Femur (tissue), 1 donor: ENCODE measurements at regions not wholly inside any gene's neighbourhood (a gene's known extent, or its start where the extent isn't known, plus 50 kb on each side); places are given as distances from the start of the nearest gene placed in this dataset.

Source experiments
- DNase-seq: peaks from one replicate; pipeline ENCODE4 v3.0.0-alpha.2; 2017

DNA sequence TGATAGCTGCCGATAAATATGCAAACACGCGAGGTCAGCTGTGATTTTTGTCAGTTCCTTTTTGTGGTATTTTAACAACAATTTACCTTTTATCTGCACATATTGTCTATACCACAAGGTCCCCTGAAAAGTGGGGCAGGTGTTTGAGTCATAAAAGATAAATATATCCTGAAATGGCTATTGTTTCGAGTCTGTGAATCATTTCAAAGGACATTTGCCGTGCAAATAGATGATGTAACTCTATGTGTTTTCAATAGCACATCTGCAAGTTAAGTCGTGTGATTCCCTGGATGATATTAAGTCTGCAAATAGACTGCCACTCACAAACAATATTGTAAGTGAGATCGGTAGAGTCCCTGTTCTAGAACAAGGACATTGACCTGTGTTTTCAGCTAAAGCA lies 193.0 kb upstream of the PITRM1 start:
- DNase-seq = no peak

DNA sequence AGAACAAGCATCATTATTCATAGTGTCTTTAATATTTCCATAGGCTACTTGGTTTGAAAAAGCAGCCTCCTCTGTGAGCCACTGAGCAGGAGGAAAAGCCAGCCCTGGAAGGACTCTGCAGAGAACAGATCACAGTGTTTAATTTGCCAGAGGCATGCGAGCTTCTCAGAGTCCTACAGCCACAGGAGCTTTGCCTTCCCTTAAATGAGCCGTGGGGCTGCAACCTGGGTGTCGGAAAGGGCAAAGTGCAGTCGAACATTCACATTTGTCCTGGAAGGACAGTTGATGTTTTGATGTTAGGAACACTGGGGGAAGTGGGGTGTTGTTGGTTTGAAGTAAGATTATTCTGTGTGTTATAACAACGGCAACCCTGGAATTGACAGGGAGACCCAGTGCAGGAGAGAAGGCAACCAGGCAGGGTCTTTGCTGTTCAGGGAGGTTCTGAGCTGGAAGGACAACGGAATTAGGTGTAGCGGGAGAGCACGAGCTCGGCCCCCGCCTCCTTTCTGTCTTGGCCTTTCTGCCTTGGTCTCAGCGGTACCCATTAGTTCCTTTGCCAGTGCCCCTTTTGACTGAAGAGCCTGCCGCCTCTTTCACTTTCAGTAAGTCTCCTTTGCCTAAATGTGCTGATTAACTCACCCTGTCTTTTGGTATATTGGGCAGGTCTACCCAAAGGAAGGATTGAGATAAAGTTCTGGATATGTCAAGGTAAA lies 192.3 kb upstream of the PITRM1 start:
- no peak for DNase-seq

DNA sequence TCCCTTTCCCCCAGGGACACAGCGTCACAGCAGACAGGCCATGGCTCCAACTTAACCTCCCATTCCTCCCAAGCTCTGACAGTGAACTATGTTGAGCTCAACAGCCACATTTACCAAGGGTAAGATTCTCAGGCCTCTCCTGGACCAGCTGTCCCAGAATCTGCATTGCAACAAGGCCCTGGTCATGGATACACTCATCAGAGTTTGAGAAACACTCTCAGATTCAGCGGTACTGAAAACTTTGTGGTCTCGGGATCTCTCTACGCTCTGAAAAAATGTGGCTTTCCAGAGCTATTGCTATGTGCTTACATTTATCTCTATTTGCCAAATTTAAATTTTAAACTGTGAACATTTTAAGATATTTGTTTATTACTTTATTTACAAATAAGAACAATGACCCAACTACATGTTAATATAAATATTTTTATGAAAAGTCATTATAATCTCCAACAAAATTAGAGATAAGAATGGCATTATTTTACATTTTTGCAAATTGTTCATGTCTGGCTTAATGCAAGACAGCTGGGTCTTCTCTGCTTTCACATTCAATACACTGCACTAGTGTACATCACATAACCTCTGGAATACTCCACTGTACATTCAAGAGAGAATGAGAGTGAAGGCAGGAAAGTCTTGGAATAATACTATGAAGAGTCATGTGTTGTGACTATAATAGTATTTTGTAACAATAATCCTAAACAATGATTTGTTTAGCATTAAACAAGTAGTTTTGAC lies 190.9 kb upstream of the PITRM1 start:
- DNase-seq = no peak

DNA sequence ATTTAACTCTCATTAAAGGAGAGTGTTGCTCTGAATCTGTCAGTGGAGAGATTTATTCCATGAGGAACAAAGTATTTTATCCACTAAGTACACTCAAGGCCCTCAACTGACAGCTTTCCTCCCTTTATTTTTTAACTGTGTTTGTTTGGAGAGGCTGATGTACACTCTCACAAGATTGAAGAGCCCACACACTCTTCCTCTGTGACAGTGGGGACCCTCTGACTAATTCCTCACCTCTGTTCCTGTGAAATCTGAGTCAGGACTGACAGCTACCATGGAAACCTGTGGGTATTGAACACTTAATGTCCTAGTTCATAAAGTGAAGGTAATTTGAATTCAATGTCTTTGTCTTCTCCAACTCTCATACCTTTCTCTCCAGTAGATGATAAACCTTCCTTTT lies 189.8 kb upstream of the PITRM1 start:
- no peak for DNase-seq

DNA sequence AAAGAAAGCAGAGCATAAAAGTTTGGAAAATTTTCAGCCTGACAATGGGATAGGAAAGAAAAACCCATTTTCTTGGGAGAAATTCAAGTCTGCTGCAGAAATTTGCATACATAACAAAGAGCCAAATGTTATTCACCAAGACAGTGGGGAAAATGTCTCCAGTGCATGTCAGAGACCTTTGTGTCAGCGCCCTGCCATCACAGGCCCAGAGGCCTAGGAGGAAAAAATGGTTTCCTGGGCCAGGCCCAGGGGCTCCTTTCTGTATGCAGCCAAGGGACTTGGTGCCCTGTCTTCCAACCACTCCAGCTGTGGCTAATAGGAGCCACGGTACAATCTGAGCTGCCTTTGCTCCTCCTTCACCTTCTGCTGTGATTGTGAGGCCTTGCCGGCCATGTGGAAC lies 189.1 kb upstream of the PITRM1 start:
- no peak for DNase-seq

DNA sequence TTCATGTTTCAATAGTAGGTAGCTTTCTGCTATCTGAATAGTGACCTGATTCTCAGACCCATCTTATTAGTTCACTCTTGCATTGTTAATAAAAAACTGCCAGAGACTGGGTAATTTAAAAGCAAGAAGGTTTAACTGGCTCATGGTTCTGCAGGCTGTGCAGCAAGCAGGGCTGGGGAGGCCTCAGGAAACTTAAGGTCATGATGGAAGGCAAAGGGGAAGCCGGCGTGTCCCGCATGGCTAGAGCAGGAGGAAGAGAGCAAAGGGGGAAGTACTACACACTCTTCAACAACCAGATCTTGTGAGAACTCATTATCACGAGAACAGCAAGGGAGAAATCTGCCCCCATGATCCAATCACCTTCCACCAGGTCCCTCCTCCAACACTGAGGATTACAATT lies 185.2 kb upstream of the PITRM1 start:
- no peak for DNase-seq

DNA sequence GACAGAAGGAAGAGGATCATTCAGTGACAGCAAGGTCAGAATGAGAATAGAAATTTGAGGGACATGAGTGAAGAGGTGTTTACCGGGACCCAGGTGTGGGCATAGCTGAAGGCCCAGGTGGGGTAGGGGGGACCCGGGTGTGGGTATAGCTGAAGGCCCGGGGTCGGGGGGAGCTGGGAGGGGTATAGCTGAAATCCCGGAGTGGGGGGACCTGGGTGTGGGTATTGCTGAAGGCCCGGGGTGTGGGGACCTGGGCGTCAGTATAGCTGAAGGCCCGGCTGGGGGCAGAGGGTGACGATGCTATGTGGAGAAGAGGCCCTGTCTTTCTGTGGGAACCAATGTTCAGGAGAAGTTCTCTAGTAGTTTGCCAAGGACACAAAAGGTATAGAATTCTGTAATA lies 183.0 kb upstream of the PITRM1 start:
- DNase-seq = no peak

DNA sequence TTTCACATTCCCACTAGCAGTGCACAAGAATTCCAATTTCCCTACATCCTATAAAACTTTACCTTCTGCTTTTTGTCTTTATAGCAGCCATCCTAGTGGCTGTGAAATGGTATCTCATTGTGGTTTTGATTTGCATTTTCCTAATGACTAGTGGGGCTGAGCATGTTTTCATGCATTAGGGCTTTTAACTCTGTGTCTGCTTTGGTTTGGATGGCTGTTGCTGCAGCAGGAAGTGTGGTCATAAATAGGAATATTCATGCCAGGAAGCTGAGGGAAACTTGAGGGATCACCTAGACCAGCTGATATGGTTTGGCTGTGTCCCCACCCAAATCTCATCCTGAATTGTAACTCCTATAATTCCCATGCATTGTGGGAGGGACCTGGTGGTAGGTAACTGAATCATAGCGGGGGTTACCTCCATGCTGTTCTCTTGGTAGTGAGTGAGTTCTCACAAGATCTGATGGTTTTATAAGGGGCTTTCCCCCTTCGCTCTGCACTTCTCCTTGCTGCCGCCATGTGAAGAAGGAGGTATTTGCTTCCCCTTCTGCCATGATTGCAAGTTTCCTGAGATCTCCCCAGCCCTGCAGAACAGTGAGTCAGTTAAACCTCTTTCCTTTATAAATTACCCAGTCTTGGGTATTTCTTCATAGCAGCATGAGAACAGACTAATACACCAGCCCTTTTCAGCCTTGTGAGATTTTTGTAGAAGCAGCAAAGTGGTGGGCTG lies 181.8 kb upstream of the PITRM1 start:
- DNase-seq = no peak

DNA sequence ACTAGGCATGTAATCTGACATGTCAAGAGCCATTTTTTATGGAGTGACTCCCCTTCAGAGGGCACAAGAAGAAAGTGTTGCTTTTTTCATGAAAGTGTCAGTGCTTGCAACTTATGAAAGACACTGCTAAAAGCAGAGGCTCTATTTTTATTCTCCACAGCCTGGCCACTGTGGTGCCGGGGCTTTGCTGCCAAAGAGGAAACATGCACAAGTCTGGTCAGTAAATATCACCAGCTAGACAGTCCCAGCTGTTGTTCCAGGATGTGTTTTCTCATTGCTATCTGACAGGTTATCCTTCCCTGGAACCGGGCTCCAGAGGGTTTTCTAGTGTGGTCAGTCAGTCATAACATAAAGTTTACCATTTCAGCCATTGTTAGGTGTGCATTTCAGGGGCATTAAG lies 180.7 kb upstream of the PITRM1 start:
- no peak for DNase-seq

DNA sequence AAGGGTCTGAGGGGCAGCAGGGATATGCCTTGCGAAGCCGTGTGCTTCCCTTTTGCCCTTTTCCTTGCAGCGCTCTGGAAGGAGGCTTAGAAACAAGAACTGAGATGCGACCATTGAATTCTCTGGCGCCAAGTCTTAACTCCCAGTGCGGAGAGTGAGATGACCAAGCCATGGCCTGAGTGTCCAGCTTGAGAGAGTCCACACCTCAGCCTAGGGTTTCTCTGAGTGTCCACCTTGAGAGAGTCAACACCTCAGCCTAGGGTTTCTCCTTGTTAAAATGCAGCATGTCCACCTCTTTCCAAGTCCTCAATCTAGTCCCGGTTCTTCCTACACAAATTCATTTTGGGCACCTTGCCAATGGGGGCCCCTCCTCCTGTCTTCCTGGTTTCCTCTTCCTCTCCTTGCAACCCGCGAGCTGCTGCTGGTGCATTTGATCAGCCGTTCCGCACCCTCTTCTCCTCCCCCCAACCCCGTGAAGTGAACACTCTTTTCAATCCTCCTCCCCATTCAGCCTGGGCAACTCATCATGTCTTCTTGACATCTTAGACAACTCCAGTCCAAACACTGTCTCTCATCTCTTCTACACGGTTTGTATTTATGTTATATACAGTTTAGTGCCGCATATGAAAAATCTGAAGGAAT lies 178.2 kb upstream of the PITRM1 start:
- no peak for DNase-seq

DNA sequence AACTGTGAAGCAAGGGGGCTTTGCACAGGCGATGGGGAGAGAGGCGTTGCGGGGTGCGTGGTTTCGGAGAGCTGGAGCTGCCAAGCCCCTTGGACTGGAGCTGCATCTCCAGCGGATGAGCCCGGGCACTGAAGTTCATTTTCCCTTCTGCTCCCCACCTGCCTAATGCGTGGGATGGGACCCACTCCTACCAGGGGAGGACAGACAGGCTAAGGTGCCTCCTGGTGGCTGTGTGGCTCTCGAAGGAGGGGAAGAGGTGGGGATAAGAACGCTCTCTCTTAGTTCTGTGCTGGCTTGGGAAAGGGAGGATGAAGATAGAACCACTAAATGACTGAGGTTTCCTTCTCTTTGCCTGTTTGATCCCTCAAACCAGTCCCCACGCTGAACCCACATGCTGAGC lies 177.6 kb upstream of the PITRM1 start:
- DNase-seq = no peak

DNA sequence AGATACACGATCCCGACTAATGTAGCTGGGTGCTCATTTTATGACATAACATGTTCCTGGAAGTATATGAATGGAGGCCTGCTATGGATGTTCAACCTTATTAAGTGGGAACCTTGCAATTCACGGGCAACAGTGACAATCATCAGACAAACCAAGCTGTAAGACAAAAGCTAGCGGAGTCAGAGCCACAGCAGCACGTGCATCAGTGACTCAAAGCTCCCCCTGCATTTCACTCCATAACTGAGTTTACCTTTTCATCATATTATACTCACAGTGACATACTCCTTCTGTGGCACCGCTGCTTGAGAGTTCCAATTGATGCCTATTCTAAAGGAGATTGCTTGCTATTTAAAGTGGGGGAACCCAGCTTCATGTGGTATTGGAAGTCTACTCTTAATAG lies 176.0 kb upstream of the PITRM1 start:
- DNase-seq = no peak

DNA sequence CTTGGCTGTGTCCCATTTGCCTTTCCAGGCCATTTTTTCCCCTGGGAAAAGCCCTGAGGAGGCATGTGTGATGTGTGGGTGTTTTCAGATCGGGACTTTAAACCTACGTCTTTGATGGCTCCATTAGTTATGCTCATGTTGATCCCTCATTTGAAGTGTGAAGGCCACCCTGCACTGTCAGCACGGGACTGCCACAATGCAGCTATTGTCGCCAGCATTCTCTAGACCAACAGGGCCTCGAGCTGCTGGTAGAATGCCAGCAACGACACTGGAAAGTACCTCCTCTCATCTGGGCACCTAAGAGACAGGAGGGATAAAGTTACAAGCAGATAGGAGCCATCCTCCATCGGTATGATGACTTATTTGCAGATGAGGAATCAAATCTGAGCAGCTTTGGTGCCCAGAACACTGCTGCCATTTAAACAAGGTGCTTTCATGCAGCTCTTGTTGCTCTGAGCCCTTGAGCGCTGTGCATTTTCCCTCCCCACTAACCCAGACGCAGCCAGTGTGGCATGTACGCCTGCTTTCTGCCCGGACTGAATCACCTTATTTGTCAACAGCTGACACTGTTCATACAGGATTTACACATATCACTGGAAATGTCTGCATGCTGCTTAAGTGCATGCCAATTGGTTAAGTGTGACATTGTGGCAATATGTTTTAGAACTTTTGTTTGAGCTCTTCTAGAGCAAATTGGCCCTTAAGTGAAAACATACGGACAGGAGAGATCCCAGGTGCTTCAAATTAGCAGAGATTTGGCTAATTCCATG lies 175.0 kb upstream of the PITRM1 start:
- no peak for DNase-seq

DNA sequence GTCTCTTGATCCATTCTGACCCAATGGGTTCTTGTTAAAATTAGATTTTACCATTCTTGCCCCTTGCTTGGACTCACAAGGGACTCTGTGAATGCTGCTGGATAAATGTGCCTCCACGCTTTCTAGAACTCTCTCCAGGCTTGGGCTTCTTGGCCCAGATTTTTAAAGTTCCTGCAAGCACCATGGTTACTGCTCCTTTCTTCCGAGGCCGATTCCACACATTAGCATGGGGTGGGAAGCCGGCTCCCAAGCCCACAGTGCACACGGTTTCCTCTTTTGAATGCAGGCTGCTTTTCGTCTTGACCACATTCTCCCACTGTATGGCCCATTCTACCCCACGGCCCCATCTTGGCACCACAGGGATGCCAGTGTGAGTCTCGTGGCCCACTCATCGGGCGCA lies 174.3 kb upstream of the PITRM1 start:
- no peak for DNase-seq

DNA sequence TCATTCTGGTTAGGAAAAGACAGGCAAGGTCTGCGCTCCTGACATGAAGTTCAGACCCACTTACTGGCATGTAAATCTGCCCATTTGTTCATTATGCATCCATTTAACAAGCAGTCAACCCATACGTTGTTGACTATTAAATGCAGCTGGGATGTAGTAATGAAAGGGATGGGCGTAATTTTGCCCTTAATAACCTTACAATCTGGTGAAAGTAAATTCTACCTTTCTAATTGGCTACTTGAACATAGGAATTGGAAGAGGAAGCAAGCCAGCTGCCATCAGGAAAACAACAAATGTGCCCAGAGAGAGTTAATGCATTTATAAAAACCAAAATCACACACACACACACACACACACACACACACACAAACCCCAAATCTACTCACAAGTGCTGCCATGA lies 170.2 kb upstream of the PITRM1 start:
- DNase-seq = no peak

DNA sequence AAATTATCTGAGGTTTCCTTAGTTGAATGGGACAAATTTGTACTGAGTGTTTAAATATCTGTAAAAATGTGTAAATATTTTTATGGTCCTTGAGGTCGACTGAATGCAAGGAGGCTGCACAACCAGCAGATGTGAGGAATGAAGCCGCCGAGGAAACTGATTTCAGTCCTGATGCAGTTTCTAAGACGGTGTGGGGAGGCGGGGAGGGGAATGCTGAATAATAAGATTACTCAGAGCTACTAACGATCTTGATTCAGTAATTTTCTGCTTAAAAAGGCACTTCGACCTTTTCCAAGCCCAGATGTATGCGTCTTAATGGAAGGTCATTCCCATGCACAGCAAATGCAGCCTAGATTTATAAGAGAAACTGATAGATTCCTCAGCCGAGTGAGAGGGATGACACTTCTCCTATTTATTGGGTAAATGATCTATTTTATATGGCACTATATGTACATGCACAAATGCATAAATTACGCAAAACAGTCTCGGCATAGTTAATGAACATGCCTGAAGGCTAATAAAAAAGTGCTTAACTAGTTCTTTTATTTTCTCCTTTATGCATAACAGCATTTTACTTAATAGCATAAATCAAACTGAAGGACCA lies 167.6 kb upstream of the PITRM1 start:
- no peak for DNase-seq

DNA sequence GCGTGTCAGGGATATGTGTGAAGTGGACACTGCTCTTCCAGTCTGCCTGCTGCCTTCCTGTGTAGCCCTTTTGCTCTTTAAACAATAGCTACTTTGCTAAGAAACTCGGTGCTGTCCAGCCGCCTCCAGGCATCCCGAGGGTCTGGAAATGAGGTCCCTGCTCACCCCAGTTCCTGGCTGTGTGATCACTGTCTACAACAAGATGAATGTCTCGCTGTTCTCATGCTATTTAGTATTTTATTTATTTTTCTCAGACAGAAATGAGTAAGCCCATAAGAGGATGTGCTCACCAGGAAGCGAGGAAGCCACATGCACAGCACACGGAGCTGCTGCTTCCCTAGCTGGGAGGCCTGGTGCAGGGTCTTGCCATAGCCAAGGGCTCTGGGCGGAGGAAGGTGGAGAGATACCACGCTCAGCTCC lies 167.0 kb upstream of the PITRM1 start:
- DNase-seq = no peak

DNA sequence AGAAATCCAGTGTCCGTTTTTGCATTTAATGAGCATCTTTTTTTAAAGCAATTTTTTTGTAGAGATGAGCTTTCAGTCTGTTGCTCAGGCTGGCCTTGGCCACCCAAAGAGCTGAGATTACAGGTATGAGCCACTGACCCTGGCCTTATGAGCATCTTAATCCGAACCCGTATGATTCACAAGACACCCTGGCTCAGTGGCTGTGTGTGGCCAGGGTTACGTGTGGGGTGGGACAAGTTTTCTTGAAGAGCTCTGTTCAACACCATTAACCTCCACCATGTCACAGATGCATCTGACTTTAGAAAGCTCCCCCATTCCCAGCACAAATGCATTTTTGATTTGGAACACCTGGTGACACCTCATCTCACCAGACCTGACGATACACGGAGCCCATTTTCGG lies 166.5 kb upstream of the PITRM1 start:
- DNase-seq = no peak

DNA sequence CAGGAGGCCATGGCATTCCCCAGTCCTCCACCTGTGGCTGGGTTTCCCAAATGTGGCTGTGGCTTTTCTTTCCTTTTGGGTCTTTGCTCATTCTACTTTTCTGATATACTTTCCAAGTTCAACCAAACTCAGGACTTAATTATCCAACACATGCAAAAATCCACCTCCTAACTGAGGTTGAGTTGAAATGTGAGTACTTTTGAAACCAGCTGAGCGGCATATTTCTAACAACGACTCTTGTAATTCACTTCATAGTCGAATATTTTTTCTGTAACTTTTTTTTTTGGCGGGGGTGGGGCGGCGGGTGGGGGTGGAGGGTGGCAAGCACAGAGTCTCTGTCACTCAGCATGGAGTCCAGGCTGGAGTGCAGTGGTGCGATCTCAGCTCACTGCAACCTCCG lies 165.2 kb upstream of the PITRM1 start:
- no peak for DNase-seq

DNA sequence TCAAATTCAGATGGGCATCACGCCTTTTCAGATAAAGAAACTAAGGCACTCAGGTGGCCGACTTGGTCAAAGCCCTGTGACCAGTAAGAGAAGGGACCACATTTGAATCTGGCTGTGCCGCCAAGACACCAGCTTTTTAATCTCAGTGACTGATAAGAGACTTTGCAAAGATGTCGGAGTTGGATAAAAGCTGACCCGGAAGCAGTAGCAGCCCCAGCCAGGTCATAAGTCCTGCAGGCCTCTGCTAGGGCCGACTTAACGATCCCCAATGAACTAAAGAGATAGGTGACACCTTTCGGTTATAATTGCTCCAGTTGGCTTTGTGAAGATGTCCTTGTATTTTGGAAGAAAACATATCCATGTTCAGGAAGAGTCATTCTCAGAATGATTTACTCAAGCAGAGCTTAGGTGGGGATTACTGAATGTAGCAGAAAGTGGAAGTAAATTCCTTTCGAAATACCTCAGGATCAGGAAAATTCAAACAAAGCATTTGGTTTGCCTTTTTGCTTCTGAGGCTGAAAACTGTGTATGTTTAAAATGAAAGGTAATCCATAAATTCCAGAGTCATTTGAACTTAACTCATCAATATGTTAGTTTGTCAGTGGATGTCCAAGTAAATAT lies 164.2 kb upstream of the PITRM1 start:
- DNase-seq = no peak

DNA sequence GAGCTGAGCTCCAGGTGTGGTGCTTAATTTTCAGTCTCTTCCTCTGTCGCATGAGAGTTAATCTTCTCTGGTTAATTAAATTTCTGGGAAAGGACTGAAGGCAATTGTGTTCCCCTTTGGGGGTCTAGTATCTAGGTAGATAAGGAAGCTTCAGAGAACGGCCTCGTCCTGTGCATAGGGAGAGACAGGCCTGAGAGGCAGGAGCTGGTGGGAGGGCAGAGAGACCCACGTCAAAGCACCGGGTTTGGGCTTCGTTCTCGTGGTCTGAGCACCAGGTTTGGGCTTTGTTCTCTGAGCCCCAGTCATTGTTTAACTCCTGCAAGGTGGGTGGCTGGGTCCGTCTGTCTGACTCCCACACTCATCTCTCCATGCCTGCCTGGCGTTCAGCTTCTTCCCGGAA lies 160.8 kb upstream of the PITRM1 start:
- DNase-seq = no peak

DNA sequence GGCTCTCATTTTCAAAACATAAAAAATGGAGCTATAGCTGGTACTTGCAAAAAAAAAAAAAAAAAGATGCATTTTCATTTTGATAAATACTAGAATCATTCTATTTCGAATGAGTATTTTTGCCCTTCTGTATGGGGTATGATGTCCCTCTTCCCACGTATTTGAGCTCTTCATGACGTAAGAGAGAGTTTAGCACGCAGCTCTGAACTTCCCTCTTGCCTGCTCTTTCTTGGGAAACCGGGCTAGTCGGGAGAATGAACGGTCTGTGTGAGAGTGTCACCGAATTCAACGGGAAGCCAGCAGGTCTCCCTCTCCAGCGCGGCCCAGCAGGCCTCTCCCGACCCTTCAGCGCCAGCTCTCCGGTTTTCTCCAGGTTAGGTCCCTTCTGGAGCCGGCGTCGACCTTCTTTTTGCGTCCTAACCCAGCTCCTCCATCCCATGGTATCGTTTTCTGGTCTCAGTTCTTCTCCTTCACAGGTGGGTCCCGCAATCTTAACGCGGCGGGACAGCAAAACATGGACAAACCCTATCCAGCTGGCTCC lies 159.2 kb upstream of the PITRM1 start:
- DNase-seq = no peak
